Fibroblast of lung (primary cell): ENCODE measurements at regions not wholly inside any gene's neighbourhood (a gene's known extent, or its start where the extent isn't known, plus 50 kb on each side); places are given as distances from the start of the nearest gene placed in this dataset.

Source experiments
- DNase-seq, 2 donors: peaks; one replicate each; pipeline versions ENCODE4 v3.0.0 to v3.0.0-alpha.2; 2010; ENCODE audit warnings: low read depth in 2 of 2
- H2AFZ ChIP-seq: 2 replicates; pipeline ENCODE4 v1.5.1; 2012; ENCODE audit warnings: low read length, control low read depth, inconsistent platforms
- H3K27ac ChIP-seq: 2 replicates; pipeline ENCODE4 v1.5.1; 2011; ENCODE audit warnings: low read length, control low read depth; ENCODE audit not compliant: insufficient read depth
- H3K27me3 ChIP-seq: 2 replicates; pipeline ENCODE4 v1.5.1; 2011; ENCODE audit warnings: mild to moderate bottlenecking, low read length; ENCODE audit not compliant: control insufficient read depth, insufficient read depth
- H3K36me3 ChIP-seq: 2 replicates; pipeline ENCODE4 v1.5.1; 2011; ENCODE audit warnings: low read length; ENCODE audit not compliant: control insufficient read depth, insufficient read depth
- H3K4me1 ChIP-seq: 2 replicates; pipeline ENCODE4 v1.5.1; 2011; ENCODE audit warnings: low read length; ENCODE audit not compliant: control insufficient read depth, insufficient read depth; ENCODE audit errors: extremely low read depth
- H3K4me2 ChIP-seq: 2 replicates; pipeline ENCODE4 v1.5.1; 2011; ENCODE audit warnings: low read length, control low read depth; ENCODE audit not compliant: insufficient read depth; ENCODE audit errors: extremely low read depth
- H3K4me3 ChIP-seq, 4 experiments: fragments of 200-600 bp in 1 of 4; sonication (generic) in 1 of 4; replicated peaks in 1 of 4; 2 replicates each; pipeline ENCODE4 v1.5.1; 2011 to 2016; ENCODE audit warnings: low read length in 4 of 4, low read depth in 3 of 4, mild to moderate bottlenecking in 3 of 4, control low read depth in 2 of 4, inconsistent platforms in 1 of 4, mixed read lengths in 1 of 4; ENCODE audit not compliant: insufficient read depth in 1 of 4; ENCODE audit errors: control extremely low read depth in 1 of 4
- H3K79me2 ChIP-seq: 2 replicates; pipeline ENCODE4 v1.5.1; 2012; ENCODE audit warnings: mild to moderate bottlenecking, low read length, inconsistent platforms; ENCODE audit not compliant: control insufficient read depth, insufficient read depth
- H3K9ac ChIP-seq: 2 replicates; pipeline ENCODE4 v1.5.1; 2011; ENCODE audit warnings: mild to moderate bottlenecking, low read length, control low read depth; ENCODE audit not compliant: insufficient read depth
- H3K9me3 ChIP-seq: 2 replicates; pipeline ENCODE4 v1.5.1; 2012; ENCODE audit warnings: low read depth, low read length; ENCODE audit not compliant: control insufficient read depth, insufficient read depth
- H4K20me1 ChIP-seq: 2 replicates; pipeline ENCODE4 v1.5.1; 2011; ENCODE audit warnings: low read length; ENCODE audit not compliant: control insufficient read depth, insufficient read depth; ENCODE audit errors: extremely low read depth
- EZH2 ChIP-seq: IDR thresholded peaks from 2 replicates; pipeline ENCODE4 v1.5.1; 2012; ENCODE audit warnings: low read length, control low read depth, mild to moderate bottlenecking; ENCODE audit errors: missing control alignments
- TF ChIP-seq, protein P1 (sequence below), 2 donors: IDR thresholded peaks in 1 of 2; conservative IDR thresholded peaks in 1 of 2; 1 replicate in 1 of 2; 2 replicates in 1 of 2; pipeline ENCODE4 v1.5.1; 2011 to 2012; ENCODE audit warnings: low read length in 2 of 2, control low read depth in 1 of 2, inconsistent platforms in 1 of 2, low read depth in 1 of 2, mild to moderate bottlenecking in 1 of 2

DNA sequence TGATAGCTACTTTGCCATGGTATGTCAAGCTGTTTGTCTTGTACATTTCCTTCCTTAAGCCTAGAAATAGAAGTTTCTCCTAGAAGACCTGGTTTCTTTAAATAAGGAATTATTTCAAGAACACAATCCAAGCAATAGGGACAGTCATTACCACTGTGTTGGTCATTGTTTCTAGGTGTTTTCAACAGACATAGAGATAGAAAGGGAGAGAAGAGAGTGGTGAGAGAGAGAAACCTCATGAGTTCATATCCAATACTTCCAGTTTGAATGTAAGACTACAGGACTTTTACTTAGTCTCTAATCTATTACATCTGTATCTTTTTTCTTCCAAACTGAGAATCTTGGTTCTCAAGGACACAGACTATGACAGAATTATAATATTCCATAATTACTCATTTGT is 245.9 kb upstream of the STARD13 start:
- Histone ChIP-seq H3K4me3 (no peak overlapping the region), H3K4me1 (peaks cover under 1% of the 10 kb centered on the region), H2AFZ (no peak overlapping the region), H3K36me3 (no peaks in the 10 kb centered on the region), H3K27me3 (no peaks in the 10 kb centered on the region), H3K27ac (no peak overlapping the region), H3K79me2 (no peaks in the 10 kb centered on the region), H3K9me3 (no peaks in the 10 kb centered on the region), H4K20me1 (no peaks in the 10 kb centered on the region), H3K9ac (no peak overlapping the region), H3K4me2 (no peak overlapping the region)
- no peak for TF ChIP-seq EZH2
- TF ChIP-seq, protein P1, sequence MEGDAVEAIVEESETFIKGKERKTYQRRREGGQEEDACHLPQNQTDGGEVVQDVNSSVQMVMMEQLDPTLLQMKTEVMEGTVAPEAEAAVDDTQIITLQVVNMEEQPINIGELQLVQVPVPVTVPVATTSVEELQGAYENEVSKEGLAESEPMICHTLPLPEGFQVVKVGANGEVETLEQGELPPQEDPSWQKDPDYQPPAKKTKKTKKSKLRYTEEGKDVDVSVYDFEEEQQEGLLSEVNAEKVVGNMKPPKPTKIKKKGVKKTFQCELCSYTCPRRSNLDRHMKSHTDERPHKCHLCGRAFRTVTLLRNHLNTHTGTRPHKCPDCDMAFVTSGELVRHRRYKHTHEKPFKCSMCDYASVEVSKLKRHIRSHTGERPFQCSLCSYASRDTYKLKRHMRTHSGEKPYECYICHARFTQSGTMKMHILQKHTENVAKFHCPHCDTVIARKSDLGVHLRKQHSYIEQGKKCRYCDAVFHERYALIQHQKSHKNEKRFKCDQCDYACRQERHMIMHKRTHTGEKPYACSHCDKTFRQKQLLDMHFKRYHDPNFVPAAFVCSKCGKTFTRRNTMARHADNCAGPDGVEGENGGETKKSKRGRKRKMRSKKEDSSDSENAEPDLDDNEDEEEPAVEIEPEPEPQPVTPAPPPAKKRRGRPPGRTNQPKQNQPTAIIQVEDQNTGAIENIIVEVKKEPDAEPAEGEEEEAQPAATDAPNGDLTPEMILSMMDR (conservative IDR thresholded peaks at IDR 0.05 in 1 of 2, IDR thresholded peaks at IDR 0.05 in 1 of 2; ENCODE audit: low read depth in 1 of 2, low read length in 2 of 2): no peak
- DNase-seq: no peak

DNA sequence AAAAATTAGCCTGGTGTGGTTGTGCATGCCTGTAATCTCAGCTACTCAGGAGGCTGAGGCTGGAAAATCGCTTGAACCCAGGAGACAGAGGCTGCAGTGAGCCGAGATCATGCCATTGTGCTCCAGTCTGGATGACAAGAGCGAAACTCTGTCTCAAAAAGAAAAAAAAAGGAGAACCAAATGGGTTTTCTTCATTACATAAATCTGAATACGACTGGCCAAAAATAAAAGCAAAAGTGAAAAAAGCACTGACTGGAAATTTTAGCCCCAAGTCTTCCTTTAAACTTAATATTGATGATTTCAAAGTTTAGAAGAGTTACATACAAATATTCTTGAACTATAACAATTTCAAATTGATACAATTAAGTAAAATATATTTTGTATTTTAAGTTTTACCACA is 249.5 kb upstream of the STARD13 start:
- Histone ChIP-seq H3K9ac (no peak overlapping the region), H3K27me3 (no peaks in the 10 kb centered on the region), H3K9me3 (no peaks in the 10 kb centered on the region), H2AFZ (no peak overlapping the region), H3K36me3 (no peaks in the 10 kb centered on the region), H3K4me1 (peaks cover 2% of the 10 kb centered on the region), H3K4me2 (no peak overlapping the region), H3K79me2 (no peaks in the 10 kb centered on the region), H3K4me3 (no peak overlapping the region), H3K27ac (no peak overlapping the region), H4K20me1 (no peaks in the 10 kb centered on the region)
- DNase-seq: no peak
- TF ChIP-seq, protein P1 (conservative IDR thresholded peaks at IDR 0.05 in 1 of 2, IDR thresholded peaks at IDR 0.05 in 1 of 2; ENCODE audit: low read depth in 1 of 2, low read length in 2 of 2): no peak
- TF ChIP-seq EZH2: no peak

DNA sequence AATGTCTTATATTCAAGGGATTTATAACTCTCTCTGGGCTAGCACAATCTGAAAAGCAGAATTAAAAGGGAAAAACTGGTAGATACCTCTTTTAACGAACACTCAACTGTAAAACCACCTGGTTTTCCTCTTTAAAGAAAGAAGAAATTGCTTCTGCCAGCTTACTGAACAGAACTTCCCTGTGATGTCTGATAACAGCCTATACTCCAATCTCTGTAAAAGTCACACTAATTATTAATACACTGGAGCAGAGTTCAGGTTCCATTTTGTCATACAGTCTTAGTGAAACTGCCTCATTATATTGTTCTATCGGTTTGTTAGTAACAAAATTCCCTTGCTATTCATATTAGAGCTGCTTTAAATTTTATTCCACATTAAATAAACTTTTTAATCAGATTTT is 251.0 kb upstream of the STARD13 start:
- H3K9me3 ChIP-seq: no peaks in the 10 kb centered on the region
- no peak for DNase-seq
- peak overlapping the region; percentile 63 for H3K4me2 ChIP-seq
- no peaks in the 10 kb centered on the region for H4K20me1 ChIP-seq
- H3K79me2 ChIP-seq: no peaks in the 10 kb centered on the region
- H3K27me3 ChIP-seq: no peaks in the 10 kb centered on the region
- H2AFZ ChIP-seq: peak overlapping the region; percentile 30
- H3K4me1 ChIP-seq: peaks cover 2% of the 10 kb centered on the region
- H3K4me3 ChIP-seq: no peak overlapping the region
- H3K36me3 ChIP-seq: no peaks in the 10 kb centered on the region
- TF ChIP-seq EZH2: no peak
- TF ChIP-seq, protein P1 (conservative IDR thresholded peaks at IDR 0.05 in 1 of 2, IDR thresholded peaks at IDR 0.05 in 1 of 2; ENCODE audit: low read depth in 1 of 2, low read length in 2 of 2): no peak
- no peak overlapping the region for H3K27ac ChIP-seq
- no peak overlapping the region for H3K9ac ChIP-seq
